NCI-H1092 (cell line): ENCODE measurements at regions not wholly inside any gene's neighbourhood (a gene's known extent, or its start where the extent isn't known, plus 50 kb on each side); places are given as distances from the start of the nearest gene placed in this dataset.
"Not testable (repeated sequence)": the region's sequence is repeated elsewhere in the genome, so short reads cannot be mapped to it uniquely, and the experiment has no call there.

ENCODE experiments used
- DNase-seq: peaks from one replicate; lab custom pipeline; 2025; lab: John Stamatoyannopoulos, UW

DNA sequence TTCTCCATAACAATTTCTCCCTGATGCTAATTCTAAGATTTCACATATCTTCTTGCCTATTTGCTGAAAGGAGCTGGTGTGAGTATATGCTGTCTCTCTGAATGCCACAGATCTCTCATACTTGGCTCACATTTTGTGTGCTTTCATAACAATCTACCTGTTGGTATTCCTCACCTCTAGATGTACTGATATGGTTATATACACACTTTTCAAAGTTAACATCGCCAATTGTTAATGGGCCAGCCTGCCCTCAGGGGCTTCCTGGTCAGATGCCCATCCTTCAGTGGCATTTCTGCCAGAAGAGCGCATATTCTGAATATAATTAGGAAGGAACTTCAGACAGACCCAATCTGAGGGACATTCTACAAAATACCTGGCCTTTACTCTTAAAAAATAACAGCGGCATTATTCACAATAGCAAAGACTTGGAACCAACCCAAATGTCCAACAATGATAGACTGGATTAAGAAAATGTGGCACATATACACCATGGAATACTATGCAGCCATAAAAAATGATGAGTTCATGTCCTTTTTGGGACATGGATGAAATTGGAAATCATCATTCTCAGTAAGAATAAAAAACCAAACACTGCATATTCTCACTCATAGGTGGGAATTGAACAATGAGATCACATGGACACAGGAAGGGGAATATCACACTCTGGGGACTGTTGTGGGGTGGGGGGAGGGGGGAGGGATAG lies 123.9 kb upstream of the FAT1 start:
- DNase-seq: not testable (repeated sequence)

DNA sequence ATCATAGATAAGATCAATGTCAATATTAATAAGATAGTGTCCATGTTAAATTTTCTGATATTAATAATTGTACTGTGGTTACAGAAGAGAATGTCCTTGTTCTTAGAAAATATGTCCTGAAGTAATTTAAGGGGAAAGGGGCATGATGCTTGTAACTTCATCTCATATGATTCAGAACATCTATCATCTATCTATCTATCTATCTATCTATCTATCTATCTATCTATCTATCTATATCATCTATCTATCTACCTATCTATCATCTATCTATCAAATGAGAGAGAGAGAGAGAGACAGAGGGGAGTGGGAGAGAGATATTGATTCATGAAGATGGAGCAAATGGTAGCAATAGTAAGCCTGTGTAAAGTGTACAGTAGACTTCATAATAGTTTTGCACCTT lies 124.8 kb upstream of the FAT1 start:
- DNase-seq: no peak

DNA sequence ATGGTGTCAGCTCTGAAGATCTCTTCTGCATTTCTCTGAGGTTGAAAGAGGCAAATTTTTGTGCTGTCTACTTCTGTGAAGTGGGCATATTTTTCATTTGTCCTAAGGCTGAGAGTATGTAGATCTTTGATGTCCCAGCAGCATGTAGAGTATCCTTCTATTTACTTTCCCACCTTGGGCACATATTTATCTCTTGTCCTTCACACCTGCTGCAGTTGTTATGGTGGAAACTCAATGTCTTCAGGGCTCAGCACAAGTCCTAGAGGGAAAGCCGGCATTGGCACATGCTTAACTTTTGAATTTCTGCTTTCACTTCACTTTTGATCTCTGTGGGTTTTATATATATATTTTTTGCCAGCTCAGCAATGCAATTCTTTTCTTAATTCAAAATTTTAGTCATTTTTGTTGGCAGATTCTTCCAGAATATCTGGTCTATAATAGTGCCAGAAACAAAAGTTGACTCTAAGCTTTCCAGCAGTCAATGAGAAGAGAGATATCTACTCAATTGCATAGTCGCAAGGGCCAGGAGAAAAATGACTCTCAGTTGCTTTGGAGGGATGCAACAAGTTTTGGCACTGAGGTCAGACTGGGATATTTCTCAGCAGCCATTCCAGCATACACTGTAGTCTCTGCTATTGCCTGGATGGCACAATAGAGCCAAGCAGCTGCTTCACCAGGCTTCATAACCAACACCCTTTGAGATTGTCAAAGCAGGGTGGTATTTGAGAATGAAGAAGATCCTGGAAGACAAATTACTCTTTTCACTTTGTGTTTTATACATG lies 127.8 kb upstream of the FAT1 start:
- DNase-seq: no peak

GRCh38 chr4:186852073-186852420 lies 128.4 kb upstream of the FAT1 start:
- DNase-seq: no peak

DNA sequence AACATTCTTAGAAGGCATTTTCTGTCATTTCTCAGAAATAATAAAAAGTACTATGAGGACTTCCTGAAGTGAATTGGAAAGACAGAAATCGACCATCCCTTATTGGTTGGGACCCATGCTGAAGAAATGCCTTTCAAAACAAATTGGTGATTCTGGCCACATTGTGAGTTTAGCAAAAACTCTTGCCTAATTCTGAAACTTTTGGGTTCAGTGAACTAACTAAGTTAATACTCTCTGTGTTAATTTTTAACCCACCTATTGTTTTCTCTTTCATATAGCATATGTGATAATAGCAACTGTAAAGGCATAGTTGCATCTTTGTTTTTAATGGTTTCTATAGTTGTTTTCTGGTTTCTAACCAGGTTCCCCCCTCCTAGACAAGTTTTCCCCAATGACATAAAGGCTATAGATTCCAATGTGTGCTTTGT lies 129.3 kb upstream of the FAT1 start:
- DNase-seq: no peak

DNA sequence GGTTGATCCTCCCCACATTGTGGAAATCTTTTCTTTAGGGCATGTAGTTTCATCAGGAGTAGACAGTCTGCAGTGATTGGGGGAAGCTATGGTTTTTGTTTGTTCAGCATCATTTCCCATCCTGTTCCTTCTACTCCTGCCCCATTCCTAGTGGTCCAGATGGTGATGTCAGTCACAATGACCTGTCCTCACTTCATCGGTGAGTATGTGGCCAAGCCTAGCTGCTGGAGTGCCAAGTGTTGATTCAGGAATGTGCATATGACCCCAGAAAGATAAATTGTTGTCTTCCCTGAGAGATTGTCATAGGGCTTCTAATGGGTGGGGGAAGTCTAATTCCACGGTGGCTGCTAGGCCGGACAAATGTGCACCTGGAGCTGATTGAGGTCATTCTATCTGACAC lies 130.6 kb upstream of the FAT1 start:
- DNase-seq: no peak

GRCh38 chr4:186855111-186855510 lies 131.5 kb upstream of the FAT1 start:
- DNase-seq: no peak

- DNase-seq: no peak
Observed at GRCh38 chr4:186857793-186858192, 134.1 kb upstream of the FAT1 start.

- no peak for DNase-seq
Observed at GRCh38 chr4:186858355-186858754, 134.7 kb upstream of the FAT1 start.

DNA sequence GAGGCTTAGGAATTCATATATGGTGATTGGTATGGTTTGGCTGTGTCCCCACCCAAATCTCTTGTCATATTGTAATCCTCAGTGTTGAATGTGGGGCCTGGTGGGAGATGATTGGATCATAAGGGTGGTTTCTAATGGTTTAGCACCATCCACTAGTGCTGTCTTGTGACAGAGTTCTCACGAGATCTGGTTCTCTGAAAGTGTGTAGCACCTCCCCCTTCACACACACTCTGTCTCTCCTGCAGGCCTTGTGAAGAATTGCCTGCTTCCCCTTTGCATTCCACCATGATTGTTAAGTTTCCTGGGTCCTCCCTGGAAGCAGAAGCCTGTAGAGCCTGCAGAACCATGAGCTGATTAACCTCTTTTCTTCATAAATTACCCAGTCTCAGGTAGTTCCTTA lies 135.8 kb upstream of the FAT1 start:
- no peak for DNase-seq

DNA sequence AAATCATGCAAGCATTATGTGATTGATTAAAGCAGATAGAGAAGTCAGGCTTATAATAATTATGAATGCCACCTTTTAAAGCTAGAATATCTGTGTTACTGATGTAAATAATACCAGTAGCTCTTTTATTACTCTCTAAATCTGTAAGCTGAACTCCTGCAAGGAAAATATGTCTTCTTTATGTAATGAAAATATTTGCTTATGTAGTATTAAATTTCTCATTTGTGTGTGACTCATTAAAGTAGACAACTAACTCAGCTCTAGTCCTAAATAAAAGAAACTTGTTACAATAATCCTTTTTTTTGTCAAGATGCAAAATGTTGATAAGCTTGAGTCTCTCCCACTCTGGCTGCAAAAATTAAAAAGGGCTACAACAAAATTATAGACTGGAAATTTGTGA lies 137.7 kb upstream of the FAT1 start:
- DNase-seq: no peak

DNA sequence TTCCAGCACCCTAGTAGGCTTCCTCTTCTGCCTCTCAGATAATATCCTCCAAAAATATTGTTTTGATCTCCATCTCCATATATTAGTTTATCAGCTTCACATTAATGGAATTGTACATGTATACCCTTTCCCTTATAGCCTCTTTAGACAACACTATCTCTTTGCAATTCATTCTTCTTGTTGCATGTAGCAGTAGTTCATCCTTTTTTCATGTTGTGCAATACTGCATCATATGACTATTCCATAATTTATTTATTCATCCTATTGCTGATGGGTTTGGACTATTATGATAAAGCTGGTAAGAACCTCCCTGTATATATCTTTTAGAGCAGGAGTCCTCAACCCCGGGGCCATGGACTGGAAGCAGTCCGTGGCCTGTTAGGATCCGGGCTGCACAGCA lies 148.2 kb upstream of the FAT1 start:
- DNase-seq: no peak

DNA sequence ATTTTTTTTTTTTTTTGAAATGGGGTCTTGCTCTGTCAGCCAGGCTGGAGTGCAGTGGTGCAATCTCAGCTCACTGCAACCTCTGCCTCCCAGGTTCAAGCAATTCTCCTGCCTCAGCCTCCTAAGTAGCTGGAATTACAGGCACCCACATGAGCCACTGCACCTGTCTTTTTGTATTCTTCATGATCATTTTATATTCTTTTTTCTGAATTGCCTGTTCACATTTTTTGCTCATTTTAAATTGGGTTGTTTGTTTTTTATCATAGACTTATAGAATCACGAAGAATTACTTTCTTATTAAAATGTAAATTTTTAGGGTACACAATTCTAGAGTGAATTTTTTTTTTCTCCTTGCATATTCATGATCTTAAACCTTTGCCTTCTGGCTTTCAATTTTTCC lies 149.4 kb upstream of the FAT1 start:
- DNase-seq: not testable (repeated sequence)

- DNase-seq: no peak
Observed at GRCh38 chr4:186875476-186875875, 151.8 kb upstream of the FAT1 start.

- DNase-seq: no peak
Observed at GRCh38 chr4:186876961-186877626, 153.4 kb upstream of the FAT1 start.

- DNase-seq: no peak
Observed at GRCh38 chr4:186878203-186878776, 154.6 kb upstream of the FAT1 start.

DNA sequence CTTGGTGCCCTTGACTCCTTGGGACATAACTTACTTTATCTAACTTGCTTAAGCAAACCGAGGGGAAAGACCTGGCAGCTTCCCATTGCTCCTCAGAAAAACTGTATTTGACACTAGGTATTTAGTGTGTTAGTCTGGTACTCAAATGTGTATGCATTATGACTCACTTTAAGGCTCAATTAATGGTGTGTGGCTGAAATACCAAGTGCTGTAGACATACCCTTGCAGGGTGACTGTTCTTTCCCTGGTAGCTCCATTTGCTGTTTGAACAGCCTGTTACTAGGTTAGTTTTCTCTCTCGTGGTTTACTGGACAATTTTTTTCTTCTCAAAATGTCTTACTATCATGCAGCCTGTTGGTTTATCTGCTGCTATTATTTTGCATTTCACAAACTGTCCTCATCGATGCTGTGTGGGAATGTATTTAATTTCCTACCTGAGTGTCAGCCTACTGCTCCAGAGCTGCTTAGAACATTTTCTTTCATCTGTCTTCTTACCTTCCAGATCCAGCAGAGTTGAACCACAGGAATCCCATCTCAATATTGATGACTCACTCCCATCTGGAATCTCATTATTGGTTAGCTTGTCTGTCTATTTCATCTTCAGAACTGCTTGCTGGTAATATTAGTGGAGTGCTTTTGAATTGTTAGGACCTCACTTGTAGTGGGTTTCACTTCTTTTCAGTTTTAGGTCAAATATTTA lies 158.0 kb upstream of the FAT1 start:
- DNase-seq: no peak

DNA sequence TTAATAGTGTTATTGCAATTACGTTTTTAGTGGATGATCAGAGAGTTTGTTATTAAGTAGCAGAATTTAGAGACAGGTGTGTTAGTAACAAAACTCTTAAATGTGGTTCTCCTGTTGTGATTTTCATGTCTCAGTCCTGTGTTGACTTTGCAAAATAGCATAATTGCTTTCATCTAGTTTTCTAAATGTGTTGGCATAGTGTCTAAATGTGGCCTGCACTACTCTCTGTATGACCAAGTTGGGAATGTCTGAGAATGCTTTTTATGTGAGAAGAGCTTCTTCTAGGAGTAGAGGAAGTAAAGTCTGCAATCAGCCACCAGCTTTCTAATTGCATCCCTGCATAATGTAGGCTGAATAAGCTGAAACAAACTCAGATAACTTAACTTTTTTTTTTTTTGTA lies 158.6 kb upstream of the FAT1 start:
- DNase-seq: no peak

DNA sequence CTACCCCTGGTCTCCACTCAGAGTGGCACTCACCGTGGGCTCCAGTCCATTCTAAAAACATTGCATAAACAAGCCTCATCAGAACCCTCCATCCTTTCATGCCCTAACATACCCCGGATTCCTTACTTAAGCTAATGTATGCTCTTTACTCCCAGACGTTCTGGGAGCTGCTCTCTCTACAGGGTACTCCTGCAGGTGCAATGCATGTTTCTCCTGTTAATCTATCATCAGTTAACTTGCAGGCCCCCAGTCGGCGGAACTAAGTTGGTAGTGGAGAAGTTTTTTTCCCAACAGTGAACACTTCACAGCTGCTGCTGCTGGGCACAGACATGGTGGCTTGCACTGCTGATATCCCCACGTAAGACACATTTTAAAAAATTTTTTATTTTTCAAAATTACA lies 161.6 kb upstream of the FAT1 start:
- no peak for DNase-seq

GRCh38 chr4:186886759-186887158 lies 163.1 kb upstream of the FAT1 start:
- no peak for DNase-seq

DNA sequence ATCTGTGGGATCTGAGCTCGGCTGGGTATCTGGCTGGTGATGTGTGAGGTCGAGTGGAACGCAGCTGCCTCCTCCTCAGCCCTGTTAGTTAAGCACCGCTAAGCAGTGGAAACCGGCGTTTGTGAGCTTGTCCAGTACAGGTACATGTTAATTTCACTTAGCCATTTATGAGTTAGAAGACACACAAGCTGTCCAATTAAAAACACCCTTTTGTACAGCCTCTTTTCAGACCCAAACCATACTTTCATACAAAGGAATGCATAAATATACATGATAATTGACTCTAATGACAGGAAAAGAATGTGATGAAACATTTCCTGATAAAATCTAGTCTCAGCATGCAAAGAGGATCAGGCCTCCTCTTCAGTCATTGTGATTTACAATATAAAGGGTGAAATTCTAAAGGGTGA lies 163.6 kb upstream of the FAT1 start:
- DNase-seq: no peak

DNA sequence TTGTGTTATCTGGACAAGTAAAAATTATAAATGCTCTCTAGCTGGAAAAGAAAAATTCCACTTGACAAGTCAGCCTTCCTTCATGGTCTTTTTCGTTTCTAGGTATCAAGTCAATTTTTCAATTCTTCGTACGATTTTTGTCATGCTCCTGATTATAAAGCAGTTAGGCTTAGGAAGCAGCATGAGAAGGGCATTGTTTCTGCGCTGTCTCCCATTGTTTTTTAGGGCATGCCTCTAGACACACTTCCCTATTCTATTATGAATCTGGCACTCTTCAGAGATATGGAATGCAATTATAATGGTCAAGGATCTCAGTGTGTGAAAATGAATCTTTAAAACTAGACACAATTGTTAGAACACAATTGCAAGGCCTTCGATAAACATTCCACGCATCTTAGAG lies 164.1 kb upstream of the FAT1 start:
- DNase-seq: no peak
